ENCODE measurements at regions not wholly inside any gene's neighbourhood (a gene's known extent, or its start where the extent isn't known, plus 50 kb on each side); places are given as distances from the start of the nearest gene placed in this dataset.

DNA sequence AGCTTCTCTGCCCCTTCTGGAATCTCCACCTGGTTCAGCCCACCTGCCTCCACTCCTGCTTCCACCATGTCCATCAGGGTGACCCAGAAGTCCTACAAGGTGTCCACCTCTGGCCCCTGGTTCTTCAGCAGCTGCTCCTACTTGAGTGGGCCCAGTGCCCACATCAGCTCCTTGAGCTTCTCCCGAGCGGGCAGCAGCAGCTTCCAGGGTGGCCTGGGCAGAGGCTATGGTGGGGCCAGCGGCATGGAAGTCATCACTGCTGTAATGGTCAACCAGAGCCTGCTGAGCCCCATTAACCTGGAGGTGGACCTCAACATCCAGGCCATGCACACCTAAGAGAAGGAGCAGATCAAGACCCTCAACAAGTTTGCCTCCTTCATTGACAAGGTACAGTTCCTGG lies 74.4 kb upstream of the ZXDA start:
- TF ChIP-seq, protein P1, sequence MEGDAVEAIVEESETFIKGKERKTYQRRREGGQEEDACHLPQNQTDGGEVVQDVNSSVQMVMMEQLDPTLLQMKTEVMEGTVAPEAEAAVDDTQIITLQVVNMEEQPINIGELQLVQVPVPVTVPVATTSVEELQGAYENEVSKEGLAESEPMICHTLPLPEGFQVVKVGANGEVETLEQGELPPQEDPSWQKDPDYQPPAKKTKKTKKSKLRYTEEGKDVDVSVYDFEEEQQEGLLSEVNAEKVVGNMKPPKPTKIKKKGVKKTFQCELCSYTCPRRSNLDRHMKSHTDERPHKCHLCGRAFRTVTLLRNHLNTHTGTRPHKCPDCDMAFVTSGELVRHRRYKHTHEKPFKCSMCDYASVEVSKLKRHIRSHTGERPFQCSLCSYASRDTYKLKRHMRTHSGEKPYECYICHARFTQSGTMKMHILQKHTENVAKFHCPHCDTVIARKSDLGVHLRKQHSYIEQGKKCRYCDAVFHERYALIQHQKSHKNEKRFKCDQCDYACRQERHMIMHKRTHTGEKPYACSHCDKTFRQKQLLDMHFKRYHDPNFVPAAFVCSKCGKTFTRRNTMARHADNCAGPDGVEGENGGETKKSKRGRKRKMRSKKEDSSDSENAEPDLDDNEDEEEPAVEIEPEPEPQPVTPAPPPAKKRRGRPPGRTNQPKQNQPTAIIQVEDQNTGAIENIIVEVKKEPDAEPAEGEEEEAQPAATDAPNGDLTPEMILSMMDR (IDR thresholded peaks at IDR 0.05; ENCODE audit: low read length) = no peak
- no peak for TF ChIP-seq EZH2 (IDR thresholded peaks at IDR 0.05; ENCODE audit: borderline replicate concordance, low read length)
